ENCODE measurements at regions not wholly inside any gene's neighbourhood (a gene's known extent, or its start where the extent isn't known, plus 50 kb on each side); places are given as distances from the start of the nearest gene placed in this dataset.

GRCh38 chr15:62748196-62748595 is 294.4 kb upstream of the TPM1 start:
- in situ Hi-C loops (cut with HindIII; ENCODE audit: low pct_unique_long_range_greater_than_20kb, low sequenced_read_pairs), result no loop called here
- DNase-seq (ENCODE audit: low read depth in 1 of 2, low spot score in 1 of 2), result no peak
- no peak for TF ChIP-seq JUND (IDR thresholded peaks at IDR 0.05; ENCODE audit: low read depth)

GRCh38 chr15:62749036-62749815 is 293.3 kb upstream of the TPM1 start:
- in situ Hi-C loops (cut with HindIII; ENCODE audit: low pct_unique_long_range_greater_than_20kb, low sequenced_read_pairs), result no loop called here
- no peak for DNase-seq (ENCODE audit: low read depth in 1 of 2, low spot score in 1 of 2)
- no peak for TF ChIP-seq JUND (IDR thresholded peaks at IDR 0.05; ENCODE audit: low read depth)

GRCh38 chr15:62750471-62750870 is 292.1 kb upstream of the TPM1 start:
- no peak for DNase-seq (ENCODE audit: low read depth in 1 of 2, low spot score in 1 of 2)
- in situ Hi-C loops (cut with HindIII; ENCODE audit: low pct_unique_long_range_greater_than_20kb, low sequenced_read_pairs), result no loop called here
- no peak for TF ChIP-seq JUND (IDR thresholded peaks at IDR 0.05; ENCODE audit: low read depth)

- no peak for TF ChIP-seq JUND (IDR thresholded peaks at IDR 0.05; ENCODE audit: low read depth)
- DNase-seq (ENCODE audit: low read depth in 1 of 2, low spot score in 1 of 2), result no peak
- in situ Hi-C loops (cut with HindIII; ENCODE audit: low pct_unique_long_range_greater_than_20kb, low sequenced_read_pairs), result no loop called here
These were observed 289.7 kb upstream of the TPM1 start for GRCh38 chr15:62752657-62753517.

GRCh38 chr15:62753518-62754221 is 288.9 kb upstream of the TPM1 start:
- DNase-seq (ENCODE audit: low read depth in 1 of 2, low spot score in 1 of 2), result no peak
- in situ Hi-C loops (cut with HindIII; ENCODE audit: low pct_unique_long_range_greater_than_20kb, low sequenced_read_pairs), result no loop called here

GRCh38 chr15:62756326-62756994 is 286.1 kb upstream of the TPM1 start:
- in situ Hi-C loops (cut with HindIII; ENCODE audit: low pct_unique_long_range_greater_than_20kb, low sequenced_read_pairs), result no loop called here
- no peak for DNase-seq (ENCODE audit: low read depth in 1 of 2, low spot score in 1 of 2)

More at GRCh38 chr15:62753518-62754221, 288.9 kb upstream of the TPM1 start:
- TF ChIP-seq JUND (IDR thresholded peaks at IDR 0.05; ENCODE audit: low read depth), result no peak

GRCh38 chr15:62756995-62757360 is 285.6 kb upstream of the TPM1 start:
- in situ Hi-C loops (cut with HindIII; ENCODE audit: low pct_unique_long_range_greater_than_20kb, low sequenced_read_pairs), result no loop called here
- TF ChIP-seq JUND (IDR thresholded peaks at IDR 0.05; ENCODE audit: low read depth), result no peak
- DNase-seq (ENCODE audit: low read depth in 1 of 2, low spot score in 1 of 2), result no peak

More at GRCh38 chr15:62756326-62756994, 286.1 kb upstream of the TPM1 start:
- no peak for TF ChIP-seq JUND (IDR thresholded peaks at IDR 0.05; ENCODE audit: low read depth)

- no peak for TF ChIP-seq JUND (IDR thresholded peaks at IDR 0.05; ENCODE audit: low read depth)
- in situ Hi-C loops (cut with HindIII; ENCODE audit: low pct_unique_long_range_greater_than_20kb, low sequenced_read_pairs), result no loop called here
- no peak for DNase-seq (ENCODE audit: low read depth in 1 of 2, low spot score in 1 of 2)
These were observed 285.0 kb upstream of the TPM1 start for GRCh38 chr15:62757535-62757934.

- in situ Hi-C loops (cut with HindIII; ENCODE audit: low pct_unique_long_range_greater_than_20kb, low sequenced_read_pairs), result no loop called here
- DNase-seq (ENCODE audit: low read depth in 1 of 2, low spot score in 1 of 2), result no peak
- no peak for TF ChIP-seq JUND (IDR thresholded peaks at IDR 0.05; ENCODE audit: low read depth)
These were observed 284.2 kb upstream of the TPM1 start for GRCh38 chr15:62758126-62758951.

- DNase-seq (ENCODE audit: low read depth in 1 of 2, low spot score in 1 of 2), result no peak
- in situ Hi-C loops (cut with HindIII; ENCODE audit: low pct_unique_long_range_greater_than_20kb, low sequenced_read_pairs), result no loop called here
- no peak for TF ChIP-seq JUND (IDR thresholded peaks at IDR 0.05; ENCODE audit: low read depth)
These were observed 283.6 kb upstream of the TPM1 start for GRCh38 chr15:62758952-62759349.

- in situ Hi-C loops (cut with HindIII; ENCODE audit: low pct_unique_long_range_greater_than_20kb, low sequenced_read_pairs), result no loop called here
- DNase-seq (ENCODE audit: low read depth in 1 of 2, low spot score in 1 of 2), result no peak
- no peak for TF ChIP-seq JUND (IDR thresholded peaks at IDR 0.05; ENCODE audit: low read depth)
These were observed 282.0 kb upstream of the TPM1 start for GRCh38 chr15:62760538-62760937.
